K562 (cell line): ENCODE measurements at regions not wholly inside any gene's neighbourhood (a gene's known extent, or its start where the extent isn't known, plus 50 kb on each side); places are given as distances from the start of the nearest gene placed in this dataset.

Experiments
- CBX2 ChIP-seq: fragments of 200-600 bp; sonication (generic); IDR thresholded peaks from one replicate; pipeline ENCODE4 v1.6.1; 2012; ENCODE audit warnings: mild to moderate bottlenecking, low read length, inconsistent platforms; ENCODE audit not compliant: insufficient read depth, poor library complexity, severe bottlenecking
- CHCHD3 ChIP-seq: fragments of 250-450 bp; sonication (Bioruptor Pico); IDR thresholded peaks from 2 replicates; pipeline ENCODE4 v2.1.2; 2022; ENCODE audit warnings: mild to moderate bottlenecking
- GABPB1 ChIP-seq: sonication (generic); formaldehyde crosslinking; IDR thresholded peaks from 2 replicates; pipeline ENCODE4 v1.8.0; 2022; ENCODE audit warnings: mild to moderate bottlenecking, missing genetic modification reagents
- GATAD2A ChIP-seq: fragments of 450-650 bp; IDR thresholded peaks from 2 replicates; pipeline ENCODE4 v1.6.1; 2017
- GATAD2B ChIP-seq: fragments of 450-650 bp; IDR thresholded peaks from 2 replicates; pipeline ENCODE4 v1.6.1; 2017; ENCODE audit warnings: mild to moderate bottlenecking, borderline replicate concordance
- IRF2 ChIP-seq: sonication (generic); formaldehyde crosslinking; IDR thresholded peaks from 2 replicates; pipeline ENCODE4 v1.8.1; 2022; ENCODE audit warnings: mild to moderate bottlenecking, missing genetic modification reagents
- SMARCC2 ChIP-seq: fragments of 450-650 bp; IDR thresholded peaks from 2 replicates; pipeline ENCODE4 v1.6.1; 2017; ENCODE audit warnings: antibody characterized with exemption, moderate library complexity, mild to moderate bottlenecking, low read depth
- ZFX ChIP-seq: sonication (generic); formaldehyde crosslinking; IDR thresholded peaks from 2 replicates; pipeline ENCODE4 v1.8.0; 2022; ENCODE audit warnings: mild to moderate bottlenecking, missing genetic modification reagents, moderate library complexity
- ZNF239 ChIP-seq: fragments of 250-450 bp; sonication (Bioruptor Pico); IDR thresholded peaks from 2 replicates; pipeline ENCODE4 v1.4.0; 2020; ENCODE audit warnings: mild to moderate bottlenecking
- TF ChIP-seq, protein P1 (sequence below), 3 experiments: IDR thresholded peaks in 2 of 3; conservative IDR thresholded peaks in 1 of 3; 2 replicates each; pipeline ENCODE4 v1.5.1; 2011 to 2012; ENCODE audit warnings: low read length in 3 of 3, mild to moderate bottlenecking in 3 of 3, control low read depth in 2 of 3, improper control_type of control experiment in 1 of 3, inconsistent platforms in 1 of 3, low read depth in 1 of 3, mixed read lengths in 1 of 3, moderate library complexity in 1 of 3; ENCODE audit not compliant: insufficient read depth in 2 of 3
- TF ChIP-seq, protein P2 (sequence below): sonication (generic); formaldehyde crosslinking; IDR thresholded peaks from 2 replicates; pipeline ENCODE4 v1.8.0; 2023; ENCODE audit warnings: mild to moderate bottlenecking, missing genetic modification reagents
- TF ChIP-seq, protein P3 (sequence below): sonication (generic); formaldehyde crosslinking; IDR thresholded peaks from 2 replicates; pipeline ENCODE4 v1.5.0; 2020; ENCODE audit warnings: missing genetic modification reagents
- TF ChIP-seq, protein P4 (sequence below): IDR thresholded peaks from 2 replicates; pipeline ENCODE4 v1.6.1; 2014; ENCODE audit warnings: antibody characterized with exemption
- TF ChIP-seq, protein P5 (sequence below): sonication (generic); formaldehyde crosslinking; IDR thresholded peaks from 2 replicates; pipeline ENCODE4 v1.9.0; 2022; ENCODE audit warnings: mild to moderate bottlenecking, missing genetic modification reagents

DNA sequence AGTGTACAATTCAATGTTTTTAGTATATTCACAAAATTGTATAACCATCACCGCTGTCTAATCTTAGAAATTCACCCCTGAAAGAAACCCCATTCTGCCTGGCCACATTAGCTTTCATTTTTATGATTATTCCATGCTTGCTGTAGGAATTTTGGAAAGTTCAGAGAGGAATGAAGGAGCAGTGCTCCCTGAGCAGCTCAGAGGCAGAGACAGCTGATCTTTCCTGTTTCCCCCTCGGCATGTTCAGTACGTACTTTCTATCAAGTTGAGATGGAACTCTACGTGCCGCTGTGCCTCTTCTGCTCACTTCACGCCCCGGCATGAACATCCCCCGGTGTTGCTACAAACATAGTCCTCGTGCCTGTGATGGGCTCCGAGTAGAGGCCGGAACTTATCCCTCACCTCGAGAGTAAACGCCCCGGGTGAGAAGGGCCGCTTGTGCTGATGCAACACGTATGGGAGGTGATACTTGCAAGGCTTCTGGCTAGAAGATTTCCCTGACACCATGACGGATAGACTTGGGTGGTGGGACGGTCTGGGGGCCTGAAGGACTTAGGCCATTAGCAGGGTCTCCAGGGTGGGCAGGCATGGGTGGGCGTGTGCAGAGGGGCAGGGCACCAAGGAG, 79.2 kb upstream of the CIBAR2 start:
- TF ChIP-seq GATAD2B = no peak
- no peak for TF ChIP-seq CHCHD3 (CRISPR knock-in tag)
- TF ChIP-seq, protein P1, sequence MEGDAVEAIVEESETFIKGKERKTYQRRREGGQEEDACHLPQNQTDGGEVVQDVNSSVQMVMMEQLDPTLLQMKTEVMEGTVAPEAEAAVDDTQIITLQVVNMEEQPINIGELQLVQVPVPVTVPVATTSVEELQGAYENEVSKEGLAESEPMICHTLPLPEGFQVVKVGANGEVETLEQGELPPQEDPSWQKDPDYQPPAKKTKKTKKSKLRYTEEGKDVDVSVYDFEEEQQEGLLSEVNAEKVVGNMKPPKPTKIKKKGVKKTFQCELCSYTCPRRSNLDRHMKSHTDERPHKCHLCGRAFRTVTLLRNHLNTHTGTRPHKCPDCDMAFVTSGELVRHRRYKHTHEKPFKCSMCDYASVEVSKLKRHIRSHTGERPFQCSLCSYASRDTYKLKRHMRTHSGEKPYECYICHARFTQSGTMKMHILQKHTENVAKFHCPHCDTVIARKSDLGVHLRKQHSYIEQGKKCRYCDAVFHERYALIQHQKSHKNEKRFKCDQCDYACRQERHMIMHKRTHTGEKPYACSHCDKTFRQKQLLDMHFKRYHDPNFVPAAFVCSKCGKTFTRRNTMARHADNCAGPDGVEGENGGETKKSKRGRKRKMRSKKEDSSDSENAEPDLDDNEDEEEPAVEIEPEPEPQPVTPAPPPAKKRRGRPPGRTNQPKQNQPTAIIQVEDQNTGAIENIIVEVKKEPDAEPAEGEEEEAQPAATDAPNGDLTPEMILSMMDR (IDR thresholded peaks at IDR 0.05 in 2 of 3, conservative IDR thresholded peaks at IDR 0.05 in 1 of 3; ENCODE audit: insufficient read depth in 2 of 3, low read depth in 1 of 3, low read length in 3 of 3) = no peak
- no peak for TF ChIP-seq CBX2
- TF ChIP-seq ZFX = no peak
- no peak for TF ChIP-seq SMARCC2
- TF ChIP-seq GATAD2A = no peak
- TF ChIP-seq, protein P2, sequence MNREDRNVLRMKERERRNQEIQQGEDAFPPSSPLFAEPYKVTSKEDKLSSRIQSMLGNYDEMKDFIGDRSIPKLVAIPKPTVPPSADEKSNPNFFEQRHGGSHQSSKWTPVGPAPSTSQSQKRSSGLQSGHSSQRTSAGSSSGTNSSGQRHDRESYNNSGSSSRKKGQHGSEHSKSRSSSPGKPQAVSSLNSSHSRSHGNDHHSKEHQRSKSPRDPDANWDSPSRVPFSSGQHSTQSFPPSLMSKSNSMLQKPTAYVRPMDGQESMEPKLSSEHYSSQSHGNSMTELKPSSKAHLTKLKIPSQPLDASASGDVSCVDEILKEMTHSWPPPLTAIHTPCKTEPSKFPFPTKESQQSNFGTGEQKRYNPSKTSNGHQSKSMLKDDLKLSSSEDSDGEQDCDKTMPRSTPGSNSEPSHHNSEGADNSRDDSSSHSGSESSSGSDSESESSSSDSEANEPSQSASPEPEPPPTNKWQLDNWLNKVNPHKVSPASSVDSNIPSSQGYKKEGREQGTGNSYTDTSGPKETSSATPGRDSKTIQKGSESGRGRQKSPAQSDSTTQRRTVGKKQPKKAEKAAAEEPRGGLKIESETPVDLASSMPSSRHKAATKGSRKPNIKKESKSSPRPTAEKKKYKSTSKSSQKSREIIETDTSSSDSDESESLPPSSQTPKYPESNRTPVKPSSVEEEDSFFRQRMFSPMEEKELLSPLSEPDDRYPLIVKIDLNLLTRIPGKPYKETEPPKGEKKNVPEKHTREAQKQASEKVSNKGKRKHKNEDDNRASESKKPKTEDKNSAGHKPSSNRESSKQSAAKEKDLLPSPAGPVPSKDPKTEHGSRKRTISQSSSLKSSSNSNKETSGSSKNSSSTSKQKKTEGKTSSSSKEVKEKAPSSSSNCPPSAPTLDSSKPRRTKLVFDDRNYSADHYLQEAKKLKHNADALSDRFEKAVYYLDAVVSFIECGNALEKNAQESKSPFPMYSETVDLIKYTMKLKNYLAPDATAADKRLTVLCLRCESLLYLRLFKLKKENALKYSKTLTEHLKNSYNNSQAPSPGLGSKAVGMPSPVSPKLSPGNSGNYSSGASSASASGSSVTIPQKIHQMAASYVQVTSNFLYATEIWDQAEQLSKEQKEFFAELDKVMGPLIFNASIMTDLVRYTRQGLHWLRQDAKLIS = no peak
- TF ChIP-seq GABPB1 (CRISPR knock-in tag) = no peak
- TF ChIP-seq, protein P3, sequence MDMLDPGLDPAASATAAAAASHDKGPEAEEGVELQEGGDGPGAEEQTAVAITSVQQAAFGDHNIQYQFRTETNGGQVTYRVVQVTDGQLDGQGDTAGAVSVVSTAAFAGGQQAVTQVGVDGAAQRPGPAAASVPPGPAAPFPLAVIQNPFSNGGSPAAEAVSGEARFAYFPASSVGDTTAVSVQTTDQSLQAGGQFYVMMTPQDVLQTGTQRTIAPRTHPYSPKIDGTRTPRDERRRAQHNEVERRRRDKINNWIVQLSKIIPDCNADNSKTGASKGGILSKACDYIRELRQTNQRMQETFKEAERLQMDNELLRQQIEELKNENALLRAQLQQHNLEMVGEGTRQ = no peak
- TF ChIP-seq ZNF239 = no peak
- TF ChIP-seq, protein P4, sequence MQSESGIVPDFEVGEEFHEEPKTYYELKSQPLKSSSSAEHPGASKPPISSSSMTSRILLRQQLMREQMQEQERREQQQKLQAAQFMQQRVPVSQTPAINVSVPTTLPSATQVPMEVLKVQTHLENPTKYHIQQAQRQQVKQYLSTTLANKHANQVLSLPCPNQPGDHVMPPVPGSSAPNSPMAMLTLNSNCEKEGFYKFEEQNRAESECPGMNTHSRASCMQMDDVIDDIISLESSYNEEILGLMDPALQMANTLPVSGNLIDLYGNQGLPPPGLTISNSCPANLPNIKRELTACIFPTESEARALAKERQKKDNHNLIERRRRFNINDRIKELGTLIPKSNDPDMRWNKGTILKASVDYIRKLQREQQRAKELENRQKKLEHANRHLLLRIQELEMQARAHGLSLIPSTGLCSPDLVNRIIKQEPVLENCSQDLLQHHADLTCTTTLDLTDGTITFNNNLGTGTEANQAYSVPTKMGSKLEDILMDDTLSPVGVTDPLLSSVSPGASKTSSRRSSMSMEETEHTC = no peak
- TF ChIP-seq, protein P5, sequence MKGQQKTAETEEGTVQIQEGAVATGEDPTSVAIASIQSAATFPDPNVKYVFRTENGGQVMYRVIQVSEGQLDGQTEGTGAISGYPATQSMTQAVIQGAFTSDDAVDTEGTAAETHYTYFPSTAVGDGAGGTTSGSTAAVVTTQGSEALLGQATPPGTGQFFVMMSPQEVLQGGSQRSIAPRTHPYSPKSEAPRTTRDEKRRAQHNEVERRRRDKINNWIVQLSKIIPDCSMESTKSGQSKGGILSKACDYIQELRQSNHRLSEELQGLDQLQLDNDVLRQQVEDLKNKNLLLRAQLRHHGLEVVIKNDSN (CRISPR knock-in tag) = no peak
- no peak for TF ChIP-seq IRF2 (CRISPR knock-in tag)
